ENCODE measurements at regions not wholly inside any gene's neighbourhood (a gene's known extent, or its start where the extent isn't known, plus 50 kb on each side); places are given as distances from the start of the nearest gene placed in this dataset.

GRCh38 chr7:68421712-68422111, 1176.6 kb upstream of the AUTS2 start:
- no peak for TF ChIP-seq CTCF (IDR thresholded peaks at IDR 0.05)
- TF ChIP-seq EP300 (IDR thresholded peaks at IDR 0.05): no peak
- no peak for TF ChIP-seq POLR2AphosphoS5 (IDR thresholded peaks at IDR 0.05)
